DOHH2 (cell line): ENCODE measurements at regions not wholly inside any gene's neighbourhood (a gene's known extent, or its start where the extent isn't known, plus 50 kb on each side); places are given as distances from the start of the nearest gene placed in this dataset.

Experiments
- EZH2phosphoT487 ChIP-seq: fragments of 200-600 bp; sonication (generic); IDR thresholded peaks from 2 replicates; pipeline ENCODE4 v1.6.1; 2017; ENCODE audit warnings: borderline replicate concordance, mild to moderate bottlenecking, antibody characterized with exemption, low read length, moderate library complexity, mixed read lengths
- TF ChIP-seq, protein P1 (sequence below): fragments of 200-600 bp; sonication (generic); IDR thresholded peaks from one replicate; pipeline ENCODE4 v1.5.1; 2014; ENCODE audit warnings: antibody characterized with exemption, mild to moderate bottlenecking, low read depth, low read length; ENCODE audit not compliant: poor library complexity, severe bottlenecking

DNA sequence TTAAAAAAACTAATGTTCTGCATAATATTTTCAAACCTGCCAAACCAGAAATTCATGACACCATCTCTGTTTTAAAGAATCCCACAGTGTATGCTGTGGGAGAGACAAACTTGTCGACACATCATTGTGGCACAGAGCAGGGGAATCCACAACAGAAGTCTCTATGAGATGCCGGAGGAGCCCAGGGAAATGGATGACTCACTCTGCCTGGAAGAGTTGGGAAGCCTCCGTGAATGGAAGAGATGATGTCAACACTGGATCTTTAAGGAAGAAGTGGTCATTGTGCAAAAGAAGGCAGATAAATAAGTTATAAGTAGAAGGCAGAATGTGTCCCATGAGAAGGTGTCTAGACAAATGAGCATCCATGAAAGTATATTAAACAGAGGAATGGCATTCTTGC, 595.1 kb downstream of the RAB28 start:
- TF ChIP-seq, protein P1, sequence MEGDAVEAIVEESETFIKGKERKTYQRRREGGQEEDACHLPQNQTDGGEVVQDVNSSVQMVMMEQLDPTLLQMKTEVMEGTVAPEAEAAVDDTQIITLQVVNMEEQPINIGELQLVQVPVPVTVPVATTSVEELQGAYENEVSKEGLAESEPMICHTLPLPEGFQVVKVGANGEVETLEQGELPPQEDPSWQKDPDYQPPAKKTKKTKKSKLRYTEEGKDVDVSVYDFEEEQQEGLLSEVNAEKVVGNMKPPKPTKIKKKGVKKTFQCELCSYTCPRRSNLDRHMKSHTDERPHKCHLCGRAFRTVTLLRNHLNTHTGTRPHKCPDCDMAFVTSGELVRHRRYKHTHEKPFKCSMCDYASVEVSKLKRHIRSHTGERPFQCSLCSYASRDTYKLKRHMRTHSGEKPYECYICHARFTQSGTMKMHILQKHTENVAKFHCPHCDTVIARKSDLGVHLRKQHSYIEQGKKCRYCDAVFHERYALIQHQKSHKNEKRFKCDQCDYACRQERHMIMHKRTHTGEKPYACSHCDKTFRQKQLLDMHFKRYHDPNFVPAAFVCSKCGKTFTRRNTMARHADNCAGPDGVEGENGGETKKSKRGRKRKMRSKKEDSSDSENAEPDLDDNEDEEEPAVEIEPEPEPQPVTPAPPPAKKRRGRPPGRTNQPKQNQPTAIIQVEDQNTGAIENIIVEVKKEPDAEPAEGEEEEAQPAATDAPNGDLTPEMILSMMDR: no peak
- no peak for TF ChIP-seq EZH2phosphoT487
